ENCODE measurements at regions not wholly inside any gene's neighbourhood (a gene's known extent, or its start where the extent isn't known, plus 50 kb on each side); places are given as distances from the start of the nearest gene placed in this dataset.

DNA sequence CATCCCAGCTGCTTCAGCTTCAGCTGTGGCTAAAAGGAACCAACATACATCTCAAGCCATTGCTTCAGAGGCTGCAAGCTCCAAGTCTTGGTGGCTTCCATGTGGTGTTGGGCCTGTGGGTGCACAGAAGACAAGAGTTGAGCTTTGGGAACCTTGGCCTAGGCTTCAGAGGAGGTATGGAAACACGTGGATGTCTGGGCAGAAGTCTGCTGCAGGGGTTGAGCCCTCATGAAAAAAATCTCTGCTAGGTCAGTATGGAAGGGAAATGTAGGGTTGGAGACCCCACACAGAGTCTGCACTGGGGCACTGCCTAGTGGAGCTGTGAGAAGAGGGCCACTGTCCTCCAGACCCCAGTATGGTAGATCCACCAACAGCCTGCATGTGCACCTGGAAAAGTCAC is 279.3 kb downstream of the MZT1 start:
- TF ChIP-seq, protein P1, sequence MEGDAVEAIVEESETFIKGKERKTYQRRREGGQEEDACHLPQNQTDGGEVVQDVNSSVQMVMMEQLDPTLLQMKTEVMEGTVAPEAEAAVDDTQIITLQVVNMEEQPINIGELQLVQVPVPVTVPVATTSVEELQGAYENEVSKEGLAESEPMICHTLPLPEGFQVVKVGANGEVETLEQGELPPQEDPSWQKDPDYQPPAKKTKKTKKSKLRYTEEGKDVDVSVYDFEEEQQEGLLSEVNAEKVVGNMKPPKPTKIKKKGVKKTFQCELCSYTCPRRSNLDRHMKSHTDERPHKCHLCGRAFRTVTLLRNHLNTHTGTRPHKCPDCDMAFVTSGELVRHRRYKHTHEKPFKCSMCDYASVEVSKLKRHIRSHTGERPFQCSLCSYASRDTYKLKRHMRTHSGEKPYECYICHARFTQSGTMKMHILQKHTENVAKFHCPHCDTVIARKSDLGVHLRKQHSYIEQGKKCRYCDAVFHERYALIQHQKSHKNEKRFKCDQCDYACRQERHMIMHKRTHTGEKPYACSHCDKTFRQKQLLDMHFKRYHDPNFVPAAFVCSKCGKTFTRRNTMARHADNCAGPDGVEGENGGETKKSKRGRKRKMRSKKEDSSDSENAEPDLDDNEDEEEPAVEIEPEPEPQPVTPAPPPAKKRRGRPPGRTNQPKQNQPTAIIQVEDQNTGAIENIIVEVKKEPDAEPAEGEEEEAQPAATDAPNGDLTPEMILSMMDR (IDR thresholded peaks at IDR 0.05): no peak
- TF ChIP-seq POLR2A (IDR thresholded peaks at IDR 0.05): no peak

All from Peyer's patch (tissue), 4 donors.